H1 (cell line): ENCODE measurements at regions not wholly inside any gene's neighbourhood (a gene's known extent, or its start where the extent isn't known, plus 50 kb on each side); places are given as distances from the start of the nearest gene placed in this dataset.

Experiments
- CTCF ChIA-PET: fragments of 300-600 bp; sonication (Branson Sonifier 250); formaldehyde crosslinking; loops from one replicate; lab custom pipeline; 2021; ENCODE audit not compliant: partially characterized antibody; lab: Charles Lee
- POLR2A ChIA-PET: fragments of 300-600 bp; sonication (Branson Sonifier 250); formaldehyde crosslinking; loops from one replicate; lab custom pipeline; 2021; ENCODE audit warnings: inconsistent platforms; ENCODE audit not compliant: partially characterized antibody; lab: Charles Lee
- DNase-seq, 2 experiments: peaks; one replicate each; pipeline versions ENCODE4 v3.0.0 to v3.0.0-alpha.2; 2010 to 2022; ENCODE audit warnings: low spot score in 2 of 2, low read depth in 1 of 2, mixed read lengths in 1 of 2
- FAIRE-seq: peaks from 2 replicates; lab custom pipeline; 2011; peaks lifted over from hg19 to GRCh38; lab: Jason Lieb, UNC
- H2AFZ ChIP-seq: 2 replicates; pipeline ENCODE4 v1.8.1; 2012; ENCODE audit warnings: low read length, inconsistent platforms
- H2AK5ac ChIP-seq: 2 replicates; pipeline ENCODE4 v1.6.1; 2013; ENCODE audit warnings: low read depth, low read length
- H2BK120ac ChIP-seq: replicated peaks from 2 replicates; pipeline ENCODE3; 2013; ENCODE audit warnings: low read depth, low read length, inconsistent platforms
- H2BK12ac ChIP-seq: 2 replicates; pipeline ENCODE4 v1.6.1; 2013; ENCODE audit warnings: low read depth, low read length
- H2BK15ac ChIP-seq: 2 replicates; pipeline ENCODE4 v1.6.1; 2013; ENCODE audit warnings: low read length
- H2BK20ac ChIP-seq: 2 replicates; pipeline ENCODE4 v1.6.1; 2013; ENCODE audit warnings: low read length
- H2BK5ac ChIP-seq: 2 replicates; pipeline ENCODE4 v1.6.1; 2013; ENCODE audit warnings: low read depth, low read length
- H3K14ac ChIP-seq: 2 replicates; pipeline ENCODE4 v1.6.1; 2013; ENCODE audit warnings: inconsistent platforms; ENCODE audit not compliant: insufficient read length
- H3K18ac ChIP-seq: 2 replicates; pipeline ENCODE4 v1.6.1; 2013; ENCODE audit warnings: low read length; ENCODE audit errors: extremely low read depth
- H3K23ac ChIP-seq: 2 replicates; pipeline ENCODE4 v1.6.1; 2013; ENCODE audit warnings: inconsistent platforms; ENCODE audit not compliant: insufficient read length
- H3K23me2 ChIP-seq: 2 replicates; pipeline ENCODE4 v1.6.1; 2013; ENCODE audit warnings: low read depth, low read length
- H3K27ac ChIP-seq: 2 replicates; pipeline ENCODE4 v1.6.1; 2011; ENCODE audit warnings: low read depth, low read length, inconsistent platforms
- H3K27me3 ChIP-seq, 4 experiments: replicated peaks in 1 of 4; 1 replicate in 1 of 4; 2 replicates in 3 of 4; pipeline versions ENCODE4 v1.6.1 to v1.8.1; 2011 to 2013; ENCODE audit warnings: low read length in 3 of 4, mild to moderate bottlenecking in 3 of 4, inconsistent platforms in 2 of 4, mixed read lengths in 2 of 4, moderate library complexity in 1 of 4; ENCODE audit not compliant: control insufficient read depth in 3 of 4, insufficient read depth in 3 of 4; ENCODE audit errors: extremely low read depth in 1 of 4
- H3K36me3 ChIP-seq, 4 experiments: 2 replicates each; pipeline versions ENCODE4 v1.6.1 to v1.8.1; 2011 to 2013; ENCODE audit warnings: mild to moderate bottlenecking in 4 of 4, low read length in 3 of 4, moderate library complexity in 2 of 4, control low read depth in 1 of 4, inconsistent platforms in 1 of 4; ENCODE audit not compliant: insufficient read depth in 4 of 4, control insufficient read depth in 2 of 4
- H3K4ac ChIP-seq: replicated peaks from 2 replicates; pipeline ENCODE3; 2013; ENCODE audit warnings: low read length, low read depth, mixed read lengths, inconsistent platforms; ENCODE audit not compliant: insufficient read length
- H3K4me1 ChIP-seq, 4 experiments: replicated peaks in 1 of 4; 1 replicate in 1 of 4; 2 replicates in 3 of 4; pipeline versions ENCODE4 v1.6.1 to v1.8.1; 2011 to 2013; ENCODE audit warnings: low read length in 3 of 4, inconsistent platforms in 2 of 4, mixed read lengths in 1 of 4; ENCODE audit not compliant: insufficient read depth in 4 of 4, control insufficient read depth in 3 of 4
- H3K4me2 ChIP-seq, 2 experiments: 2 replicates each; pipeline versions ENCODE4 v1.6.1 to v1.8.1; 2011 to 2013; ENCODE audit warnings: low read depth in 2 of 2, low read length in 2 of 2, control low read depth in 1 of 2, inconsistent platforms in 1 of 2, mild to moderate bottlenecking in 1 of 2; ENCODE audit not compliant: insufficient read depth in 1 of 2
- H3K4me3 ChIP-seq, 4 experiments: fragments of 200-600, 300-600 bp in 1 of 4; sonication (generic), shearing (Covaris generic), sonication (Bioruptor Twin) in 1 of 4; 2 replicates each; pipeline versions ENCODE4 v1.5.1 to v1.8.1; 2011 to 2016; ENCODE audit warnings: low read length in 4 of 4, low read depth in 3 of 4, control low read depth in 2 of 4, inconsistent platforms in 2 of 4, mild to moderate bottlenecking in 2 of 4, mixed read lengths in 1 of 4, moderate library complexity in 1 of 4; ENCODE audit not compliant: insufficient read depth in 2 of 4; ENCODE audit errors: extremely low read depth in 1 of 4
- H3K56ac ChIP-seq: replicated peaks from 2 replicates; pipeline ENCODE3; 2013; ENCODE audit warnings: low read depth, mild to moderate bottlenecking, mixed read lengths, low read length, inconsistent platforms; ENCODE audit not compliant: insufficient read length
- H3K79me1 ChIP-seq: 2 replicates; pipeline ENCODE4 v1.6.1; 2013; ENCODE audit warnings: low read depth, low read length, control low read depth
- H3K79me2 ChIP-seq, 2 experiments: 2 replicates each; pipeline versions ENCODE4 v1.6.1 to v1.8.1; 2012 to 2013; ENCODE audit warnings: low read length in 2 of 2, mild to moderate bottlenecking in 2 of 2, inconsistent platforms in 1 of 2; ENCODE audit not compliant: insufficient read depth in 2 of 2, control insufficient read depth in 1 of 2
- H3K9ac ChIP-seq, 4 experiments: replicated peaks in 1 of 4; 1 replicate in 1 of 4; 2 replicates in 3 of 4; pipeline versions ENCODE4 v1.6.1 to v1.8.1; 2011 to 2013; ENCODE audit warnings: low read depth in 3 of 4, low read length in 3 of 4, control low read depth in 2 of 4, mild to moderate bottlenecking in 2 of 4, moderate library complexity in 2 of 4, inconsistent platforms in 1 of 4; ENCODE audit errors: extremely low read depth in 1 of 4
- H3K9me3 ChIP-seq, 2 experiments: 2 replicates each; pipeline versions ENCODE4 v1.6.1 to v1.8.1; 2012 to 2013; ENCODE audit warnings: mild to moderate bottlenecking in 2 of 2, moderate library complexity in 2 of 2, control low read depth in 1 of 2, inconsistent platforms in 1 of 2, low read depth in 1 of 2, low read length in 1 of 2, mixed read lengths in 1 of 2; ENCODE audit not compliant: insufficient read depth in 2 of 2
- H4K20me1 ChIP-seq, 2 experiments: replicated peaks in 1 of 2; 2 replicates each; pipeline versions ENCODE3 to v1.8.1; 2011 to 2013; ENCODE audit warnings: inconsistent platforms in 2 of 2, low read length in 2 of 2, mild to moderate bottlenecking in 1 of 2; ENCODE audit not compliant: insufficient read depth in 2 of 2, control insufficient read depth in 1 of 2
- H4K5ac ChIP-seq: 2 replicates; pipeline ENCODE4 v1.6.1; 2013; ENCODE audit warnings: low read length, low read depth, mixed read lengths, inconsistent platforms; ENCODE audit not compliant: insufficient read length
- H4K8ac ChIP-seq: 2 replicates; pipeline ENCODE4 v1.8.0; 2013; ENCODE audit warnings: mild to moderate bottlenecking, moderate library complexity, low read length, inconsistent platforms; ENCODE audit not compliant: insufficient read depth; ENCODE audit errors: extremely low read depth
- H4K91ac ChIP-seq: replicated peaks from 2 replicates; pipeline ENCODE3; 2013; ENCODE audit warnings: low read length, mixed read lengths, inconsistent platforms; ENCODE audit not compliant: insufficient read length
- BRCA1 ChIP-seq: IDR thresholded peaks from 2 replicates; pipeline ENCODE4 v1.6.1; 2012; ENCODE audit warnings: low read depth, low read length, improper control_type of control experiment
- CTCF ChIP-seq, 3 experiments: IDR thresholded peaks; 1 replicate in 2 of 3; 2 replicates in 1 of 3; pipeline versions ENCODE4 v1.5.1 to v1.6.1; 2011; ENCODE audit warnings: low read length in 3 of 3, mild to moderate bottlenecking in 3 of 3, inconsistent platforms in 2 of 3, low read depth in 1 of 3, moderate library complexity in 1 of 3; ENCODE audit not compliant: insufficient read depth in 1 of 3; ENCODE audit errors: control extremely low read depth in 1 of 3
- EP300 ChIP-seq, 2 experiments: IDR thresholded peaks; 1 replicate in 1 of 2; 2 replicates in 1 of 2; pipeline ENCODE4 v1.6.1; 2011 to 2012; ENCODE audit warnings: low read depth in 2 of 2, low read length in 2 of 2, mild to moderate bottlenecking in 2 of 2, borderline replicate concordance in 1 of 2, inconsistent platforms in 1 of 2, moderate library complexity in 1 of 2
- JUND ChIP-seq: IDR thresholded peaks from 2 replicates; pipeline ENCODE4 v1.6.1; 2011; ENCODE audit warnings: mild to moderate bottlenecking, improper control_type of control experiment, low read length
- MAX ChIP-seq: IDR thresholded peaks from 2 replicates; pipeline ENCODE4 v1.6.1; 2012; ENCODE audit warnings: inconsistent platforms
- SP1 ChIP-seq: IDR thresholded peaks from 2 replicates; pipeline ENCODE4 v1.6.1; 2011; ENCODE audit warnings: low read depth, low read length
- YY1 ChIP-seq: IDR thresholded peaks from 2 replicates; pipeline ENCODE4 v1.6.1; 2011; ENCODE audit warnings: low read depth, mild to moderate bottlenecking, low read length
- WGBS, 2 experiments: shearing (Covaris generic) in 1 of 2; methylation state at CpG; one replicate each; pipeline versions ENCODE4 v1.1.6 to v1.1.7; 2013 to 2015; ENCODE audit warnings: low lambda C conversion rate in 2 of 2, mixed read lengths in 2 of 2, inconsistent platforms in 1 of 2, low coverage in 1 of 2, missing lambda C conversion rate in 1 of 2; ENCODE audit not compliant: insufficient replicate concordance in 2 of 2, insufficient coverage in 1 of 2, insufficient read length in 1 of 2; ENCODE audit errors: extremely low coverage in 1 of 2, missing lambda C conversion rate in 1 of 2; 5-methylcytosine and 5-hydroxymethylcytosine counted together

DNA sequence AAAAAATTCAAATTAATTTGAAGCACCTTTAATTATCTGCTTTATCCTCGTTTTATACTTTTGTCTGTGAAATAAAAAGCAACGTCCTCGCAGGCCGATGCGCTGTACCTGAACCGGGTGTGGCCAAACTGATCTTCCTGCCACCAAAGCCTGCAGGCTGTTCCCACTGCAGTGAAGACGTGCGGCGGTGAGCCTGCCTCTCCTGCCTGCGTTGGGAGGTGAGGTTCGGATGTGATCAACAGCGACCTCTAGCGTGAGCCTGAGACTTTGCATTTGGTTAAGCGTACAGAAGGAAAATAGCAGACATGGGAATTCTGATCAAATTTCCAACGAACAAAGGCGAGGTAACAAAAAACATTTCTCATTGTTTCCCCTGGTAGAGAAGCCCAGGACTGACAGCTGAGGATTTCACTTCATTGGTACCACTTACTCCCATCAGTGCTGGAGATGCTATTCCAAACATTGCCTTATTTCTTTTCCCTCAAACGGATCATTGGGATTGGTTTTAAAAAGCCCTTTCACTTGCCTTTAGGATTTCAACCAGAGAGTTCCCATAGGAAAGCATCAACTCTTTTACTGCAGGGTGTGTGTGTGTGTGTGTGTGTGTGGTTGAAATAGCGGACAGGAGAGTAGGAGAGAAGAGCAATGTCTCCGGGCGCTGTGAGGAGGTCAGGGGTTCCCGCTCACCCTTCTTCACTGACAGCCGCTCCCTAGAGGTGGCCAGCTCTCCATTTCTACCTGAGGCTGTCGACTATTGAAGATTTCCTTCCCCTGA lies 56.6 kb upstream of the CCN6 start:
- ChIA-PET POLR2A (no interaction called here), CTCF (interaction anchor here (0.6 to 3.0 kb wide), 37 partner anchors 10 to 511 kb away, joined by 3 to 18 read pairs (median 3); partner anchors contain the start of gene FYN)
- Histone ChIP-seq H3K18ac (no peak overlapping the region), H2BK15ac (peak overlapping the region; percentile 19; the same call in 1 of the 2 replicates), H4K5ac (no peak overlapping the region), H3K79me1 (no peaks in the 10 kb centered on the region), H3K14ac (no peak overlapping the region), H3K36me3 (no peaks in the 10 kb centered on the region), H3K79me2 (no peaks in the 10 kb centered on the region), H3K4me3 (no peak overlapping the region), H4K91ac (no peak overlapping the region), H3K4ac (no peak overlapping the region), H3K56ac (no peak overlapping the region), H3K27ac (no peak overlapping the region), H3K4me2 (no peak overlapping the region; a peak in 1 of 4 replicates), H2BK20ac (no peak overlapping the region), H4K20me1 (no peaks in the 10 kb centered on the region), H2BK5ac (no peak overlapping the region), H3K4me1 (peaks cover 0 to 6% (median 1%) of the 10 kb centered on the region in 4 experiments; a peak in 1 of 7 replicates), H3K27me3 (no peaks in the 10 kb centered on the region), H3K9me3 (no peaks in the 10 kb centered on the region), H4K8ac (no peak overlapping the region), H2BK12ac (0 out of 2 replicates have a peak overlapping the region, but pooled peaks have one; percentile 18), H2AFZ (peak overlapping the region; percentile 90), H3K23me2 (no peaks in the 10 kb centered on the region), H2AK5ac (no peak overlapping the region), H2BK120ac (no peak overlapping the region), H3K23ac (no peak overlapping the region), H3K9ac (no peak overlapping the region)
- 33% methylated on average over 23 of the region's 23 CpGs; no CpG with 5 or more reads in 1 of the 2 experiments for WGBS, 2 experiments
- DNase-seq (peak; percentile 64 to 85), FAIRE-seq (peak; percentile 93)
- TF ChIP-seq CTCF (IDR thresholded peaks at IDR 0.05; ENCODE audit: control extremely low read depth in 1 of 3, insufficient read depth in 1 of 3, low read depth in 1 of 3, low read length in 3 of 3) (peak; percentile 82 to 93 (median 92)), MAX (peak; percentile 51; the same call in 1 of the 2 replicates), EP300 (IDR thresholded peaks at IDR 0.05; ENCODE audit: borderline replicate concordance in 1 of 2, low read depth in 2 of 2, low read length in 2 of 2) (no peak), BRCA1 (no peak), YY1 (peak; percentile 48; the same call in 1 of the 2 replicates), SP1 (no peak), JUND (0 out of 2 replicates have a peak, but pooled peaks have one; percentile 25)
